HCT116 (cell line): ENCODE measurements at regions not wholly inside any gene's neighbourhood (a gene's known extent, or its start where the extent isn't known, plus 50 kb on each side); places are given as distances from the start of the nearest gene placed in this dataset.

Source experiments
- ATAC-seq: fragments of 200-7000 bp; cut with Tn5 transposase; 2 replicates; pipeline ENCODE4 v1.9.1; 2020; ENCODE audit warnings: mild to moderate bottlenecking, moderate library complexity
- BruUV-seq: library from RNA; stranded (reverse); fragments of 400-500 nt; replicated peaks from 2 replicates; lab custom pipeline; 2021; lab: Mats Ljungman, UMichigan
- CTCF ChIA-PET: fragments of 300-600 bp; sonication (Branson Sonifier 250); formaldehyde crosslinking; loops from one replicate; lab custom pipeline; 2021; ENCODE audit warnings: antibody characterized with exemption; lab: Charles Lee
- POLR2A ChIA-PET: fragments of 300-600, 350-600 bp; sonication (Branson Sonifier 250); formaldehyde crosslinking; loops from one replicate; lab custom pipeline; 2021; ENCODE audit warnings: antibody characterized with exemption; lab: Charles Lee
- RAD21 ChIA-PET, 2 experiments: fragments of 300-600 bp; sonication (Branson Sonifier 250); formaldehyde crosslinking; loops; one replicate each; lab custom pipeline; 2023; ENCODE audit warnings: low total read pairs in 2 of 2; ENCODE audit not compliant: uncharacterized antibody in 2 of 2, unreplicated experiment in 2 of 2, low non-redundant PET in 1 of 2; lab: Charles Lee
- DNase-seq: peaks from one replicate; pipeline ENCODE4 v3.0.0-alpha.2; 2010; ENCODE audit warnings: low read depth, low spot score
- H2AFZ ChIP-seq: fragments of 200-600 bp; shearing (Covaris generic), sonication (generic); 2 replicates; pipeline ENCODE4 v1.6.1; 2017; ENCODE audit warnings: low read depth, mixed run types, mixed read lengths, antibody characterized with exemption, low read length; ENCODE audit not compliant: poor library complexity, severe bottlenecking
- H3K27ac ChIP-seq: 2 replicates; pipeline ENCODE4 v1.5.1; 2012; ENCODE audit warnings: low read depth, low read length
- H3K27me3 ChIP-seq: fragments of 200-600 bp; sonication (generic); 2 replicates; pipeline ENCODE4 v1.6.1; 2016; ENCODE audit warnings: mixed run types, low read length, mixed read lengths; ENCODE audit not compliant: insufficient read depth
- H3K36me3 ChIP-seq, 2 experiments: fragments of 200-500 bp in 1 of 2; fragments of 200-600 bp in 1 of 2; sonication (Bioruptor generic) in 1 of 2; sonication (generic) in 1 of 2; 2 replicates each; pipeline versions ENCODE4 v1.5.1 to v1.6.1; 2014 to 2016; ENCODE audit warnings: low read length in 2 of 2, inconsistent platforms in 1 of 2, mixed read lengths in 1 of 2, mixed run types in 1 of 2; ENCODE audit not compliant: insufficient read depth in 2 of 2, control insufficient read depth in 1 of 2
- H3K4me1 ChIP-seq, 2 experiments: fragments of 200-600 bp in 1 of 2; sonication (generic) in 1 of 2; 2 replicates each; pipeline versions ENCODE4 v1.5.1 to v1.6.1; 2012 to 2017; ENCODE audit warnings: low read length in 2 of 2, inconsistent platforms in 1 of 2, mild to moderate bottlenecking in 1 of 2, mixed read lengths in 1 of 2, mixed run types in 1 of 2, moderate library complexity in 1 of 2; ENCODE audit not compliant: insufficient read depth in 2 of 2, control insufficient read depth in 1 of 2
- H3K4me2 ChIP-seq: fragments of 200-600 bp; sonication (generic); 2 replicates; pipeline ENCODE4 v1.6.1; 2017; ENCODE audit warnings: mixed run types, low read length, mixed read lengths
- H3K4me3 ChIP-seq, 2 experiments: fragments of 200-600 bp in 1 of 2; sonication (generic) in 1 of 2; replicated peaks in 1 of 2; 2 replicates each; pipeline ENCODE4 v1.5.1; 2011 to 2016; ENCODE audit warnings: low read length in 2 of 2, control low read depth in 1 of 2, low read depth in 1 of 2, mild to moderate bottlenecking in 1 of 2, mixed read lengths in 1 of 2, mixed run types in 1 of 2
- H3K79me2 ChIP-seq: fragments of 200-600 bp; sonication (generic); 2 replicates; pipeline ENCODE4 v1.6.1; 2017; ENCODE audit warnings: mild to moderate bottlenecking, mixed run types, low read length, moderate library complexity, mixed read lengths; ENCODE audit not compliant: insufficient read depth
- H3K9ac ChIP-seq: fragments of 200-600 bp; sonication (generic); 2 replicates; pipeline ENCODE4 v1.6.1; 2016; ENCODE audit warnings: low read length, mixed read lengths
- H3K9me2 ChIP-seq: fragments of 200-600 bp; sonication (generic), shearing (Covaris generic); 2 replicates; pipeline ENCODE4 v1.6.1; 2017; ENCODE audit warnings: mixed run types, mild to moderate bottlenecking, moderate library complexity; ENCODE audit not compliant: insufficient read depth
- H3K9me3 ChIP-seq, 2 experiments: fragments of 200-500 bp in 1 of 2; fragments of 200-600 bp in 1 of 2; sonication (Bioruptor generic) in 1 of 2; sonication (generic) in 1 of 2; 2 replicates each; pipeline ENCODE4 v1.6.1; 2014 to 2017; ENCODE audit warnings: low read length in 2 of 2, mixed read lengths in 2 of 2, inconsistent platforms in 1 of 2, low read depth in 1 of 2, mild to moderate bottlenecking in 1 of 2, mixed run types in 1 of 2, moderate library complexity in 1 of 2; ENCODE audit not compliant: control insufficient read depth in 1 of 2, insufficient read depth in 1 of 2
- H4K20me1 ChIP-seq: fragments of 200-600 bp; sonication (generic), shearing (Covaris generic); 2 replicates; pipeline ENCODE4 v1.6.1; 2017; ENCODE audit warnings: mixed run types, mild to moderate bottlenecking, moderate library complexity; ENCODE audit not compliant: insufficient read depth
- CBX3 ChIP-seq: IDR thresholded peaks from 2 replicates; pipeline ENCODE4 v1.6.1; 2012; ENCODE audit warnings: low read depth
- CEBPB ChIP-seq: IDR thresholded peaks from 2 replicates; pipeline ENCODE4 v1.6.1; 2012; ENCODE audit warnings: low read depth
- REST ChIP-seq: IDR thresholded peaks from 2 replicates; pipeline ENCODE4 v1.6.1; 2012; ENCODE audit warnings: low read depth
- TCF7L2 ChIP-seq: IDR thresholded peaks from 2 replicates; pipeline ENCODE4 v1.7.0; 2011; ENCODE audit warnings: borderline replicate concordance, inconsistent platforms; ENCODE audit not compliant: insufficient read depth, insufficient read length; ENCODE audit errors: extremely low read depth
- ZFX ChIP-seq: fragments of 450-650 bp; IDR thresholded peaks from 2 replicates; pipeline ENCODE4 v1.6.1; 2017
- intact Hi-C: fragments of 100-400 bp; cut with micrococcal nuclease; formaldehyde crosslinking; loops from 2 replicates; pipeline ENCODE4 v1.10.0; 2022

GRCh38 chr2:83654091-83654611 lies 804.9 kb downstream of the SUCLG1 start:
- RAD21 ChIA-PET, result no interaction called here
- intact Hi-C loops, result no loop called here
- H3K9ac ChIP-seq, result no peak overlapping the region

More at GRCh38 chr2:83654091-83654611, 804.9 kb downstream of the SUCLG1 start:
- BruUV-seq, result no TSS peak
- Histone ChIP-seq H3K27ac (no peak overlapping the region), H3K9me2 (no peaks in the 10 kb centered on the region), H3K36me3 (no peaks in the 10 kb centered on the region), H2AFZ (no peak overlapping the region), H3K4me2 (no peak overlapping the region), H3K27me3 (no peaks in the 10 kb centered on the region), H3K9me3 (no peaks in the 10 kb centered on the region), H3K4me3 (no peak overlapping the region), H3K4me1 (no peaks in the 10 kb centered on the region), H3K79me2 (no peaks in the 10 kb centered on the region), H4K20me1 (no peaks in the 10 kb centered on the region)
- ChIA-PET POLR2A (no interaction called here), CTCF (no interaction called here)
- TF ChIP-seq TCF7L2 (no peak), REST (no peak), CBX3 (no peak), ZFX (no peak), CEBPB (no peak)
- DNase-seq, result no peak
- ATAC-seq, result no peak
